ENCODE measurements at regions not wholly inside any gene's neighbourhood (a gene's known extent, or its start where the extent isn't known, plus 50 kb on each side); places are given as distances from the start of the nearest gene placed in this dataset.

DNA sequence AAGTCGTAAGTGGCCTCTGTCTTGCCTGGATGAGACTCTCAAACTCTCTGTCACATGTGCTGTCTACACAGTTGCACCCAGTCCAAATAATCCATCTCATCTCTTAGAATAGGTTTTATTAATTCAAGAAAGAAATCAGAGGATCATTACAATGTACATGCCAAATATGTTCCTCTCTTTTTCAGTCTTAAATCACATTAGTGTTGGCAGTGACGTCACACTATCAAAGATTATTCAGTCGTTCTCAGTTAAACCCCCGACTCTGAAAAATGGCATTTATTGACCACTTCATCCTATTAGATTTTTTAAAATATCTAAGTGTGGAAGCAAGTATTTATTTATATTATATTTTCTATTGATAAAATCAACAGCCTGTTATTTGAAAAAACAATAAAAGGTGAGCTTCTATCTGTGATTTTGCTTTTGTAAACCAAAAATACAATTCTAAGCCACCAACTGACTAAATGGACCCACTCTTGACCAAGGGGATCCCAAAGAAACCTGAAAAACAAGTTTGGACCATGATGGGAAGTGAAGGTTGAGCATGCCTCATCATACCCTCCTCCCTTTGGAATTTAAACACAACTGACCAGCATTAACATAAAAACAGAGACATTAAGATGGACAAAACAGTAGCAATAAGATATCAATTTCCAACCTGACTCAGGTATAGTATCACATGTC, 1894.4 kb upstream of the LRRTM1 start:
- no peak for TF ChIP-seq POLR2A (IDR thresholded peaks at IDR 0.05)
- TF ChIP-seq, protein P1, sequence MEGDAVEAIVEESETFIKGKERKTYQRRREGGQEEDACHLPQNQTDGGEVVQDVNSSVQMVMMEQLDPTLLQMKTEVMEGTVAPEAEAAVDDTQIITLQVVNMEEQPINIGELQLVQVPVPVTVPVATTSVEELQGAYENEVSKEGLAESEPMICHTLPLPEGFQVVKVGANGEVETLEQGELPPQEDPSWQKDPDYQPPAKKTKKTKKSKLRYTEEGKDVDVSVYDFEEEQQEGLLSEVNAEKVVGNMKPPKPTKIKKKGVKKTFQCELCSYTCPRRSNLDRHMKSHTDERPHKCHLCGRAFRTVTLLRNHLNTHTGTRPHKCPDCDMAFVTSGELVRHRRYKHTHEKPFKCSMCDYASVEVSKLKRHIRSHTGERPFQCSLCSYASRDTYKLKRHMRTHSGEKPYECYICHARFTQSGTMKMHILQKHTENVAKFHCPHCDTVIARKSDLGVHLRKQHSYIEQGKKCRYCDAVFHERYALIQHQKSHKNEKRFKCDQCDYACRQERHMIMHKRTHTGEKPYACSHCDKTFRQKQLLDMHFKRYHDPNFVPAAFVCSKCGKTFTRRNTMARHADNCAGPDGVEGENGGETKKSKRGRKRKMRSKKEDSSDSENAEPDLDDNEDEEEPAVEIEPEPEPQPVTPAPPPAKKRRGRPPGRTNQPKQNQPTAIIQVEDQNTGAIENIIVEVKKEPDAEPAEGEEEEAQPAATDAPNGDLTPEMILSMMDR (IDR thresholded peaks at IDR 0.05) = no peak

Measured in body of pancreas (tissue), 4 donors.